ENCODE measurements at regions not wholly inside any gene's neighbourhood (a gene's known extent, or its start where the extent isn't known, plus 50 kb on each side); places are given as distances from the start of the nearest gene placed in this dataset.

DNA sequence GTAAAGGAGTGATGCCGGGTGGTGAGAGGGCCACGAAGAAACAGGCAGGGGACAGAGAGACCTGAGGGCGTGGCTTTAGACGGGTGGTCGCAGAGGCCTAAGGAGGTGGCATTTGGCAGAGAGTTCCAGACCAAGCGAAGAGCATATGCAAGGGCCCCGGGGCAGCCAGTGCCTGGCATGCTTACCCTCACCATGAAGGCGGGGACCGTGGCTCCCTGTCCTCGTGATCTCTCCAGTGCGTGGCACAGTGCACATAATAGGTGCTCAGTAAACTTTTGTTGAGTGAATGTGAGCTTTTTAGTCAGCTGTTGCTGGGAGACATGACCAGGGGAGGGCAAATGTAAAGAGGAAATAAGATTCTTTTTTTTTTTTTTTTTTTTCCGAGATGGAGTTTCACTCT, 245.6 kb upstream of the GSE1 start:
- H3K27me3 ChIP-seq (ENCODE audit: control insufficient read depth, insufficient read depth, low read length): peaks cover 28% of the 10 kb centered on the region
- no peak for TF ChIP-seq CTCF (IDR thresholded peaks at IDR 0.05; ENCODE audit: insufficient read depth, low read length, poor library complexity, severe bottlenecking)
- no peak for DNase-seq (ENCODE audit: low read depth)
- H3K36me3 ChIP-seq (ENCODE audit: control insufficient read depth, insufficient read depth, low read length): no peaks in the 10 kb centered on the region
- H3K4me3 ChIP-seq (ENCODE audit: low read depth, low read length): no peak overlapping the region

DNA sequence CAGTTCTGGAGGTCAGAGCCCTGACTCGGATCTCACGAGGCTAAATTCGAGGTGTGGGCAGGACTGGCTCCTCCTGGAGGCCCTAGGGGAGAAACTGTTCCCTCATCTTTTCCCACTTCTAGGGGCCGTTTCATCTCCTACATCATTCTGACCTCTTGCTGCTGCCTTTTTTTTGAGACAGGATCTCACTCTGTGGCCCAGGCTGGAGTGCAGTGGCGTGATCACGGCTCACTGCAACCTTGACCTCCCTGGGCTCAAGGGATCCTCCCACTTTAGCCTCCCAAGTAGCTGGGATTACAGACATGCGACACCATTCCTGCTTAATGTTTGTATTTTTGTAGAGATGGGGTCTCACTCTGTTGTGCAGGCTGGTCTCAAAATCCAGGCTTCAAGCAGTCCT, 244.1 kb upstream of the GSE1 start:
- Histone ChIP-seq H3K36me3 (ENCODE audit: control insufficient read depth, insufficient read depth, low read length) (no peaks in the 10 kb centered on the region), H3K4me3 (ENCODE audit: low read depth, low read length) (no peak overlapping the region), H3K27me3 (ENCODE audit: control insufficient read depth, insufficient read depth, low read length) (peaks cover 28% of the 10 kb centered on the region)
- TF ChIP-seq CTCF (IDR thresholded peaks at IDR 0.05; ENCODE audit: insufficient read depth, low read length, poor library complexity, severe bottlenecking): no peak
- no peak for DNase-seq (ENCODE audit: low read depth)

GRCh38 chr16:85369741-85370528, 243.2 kb upstream of the GSE1 start:
- Histone ChIP-seq H3K27me3 (ENCODE audit: control insufficient read depth, insufficient read depth, low read length) (peaks cover 23% of the 10 kb centered on the region), H3K36me3 (ENCODE audit: control insufficient read depth, insufficient read depth, low read length) (no peaks in the 10 kb centered on the region), H3K4me3 (ENCODE audit: low read depth, low read length) (no peak overlapping the region)
- peak; percentile 87 for TF ChIP-seq CTCF (IDR thresholded peaks at IDR 0.05; ENCODE audit: insufficient read depth, low read length, poor library complexity, severe bottlenecking)
- no peak for DNase-seq (ENCODE audit: low read depth)

GRCh38 chr16:85370543-85370880, 242.6 kb upstream of the GSE1 start:
- peaks cover 19% of the 10 kb centered on the region for H3K27me3 ChIP-seq (ENCODE audit: control insufficient read depth, insufficient read depth, low read length)
- DNase-seq (ENCODE audit: low read depth): no peak
- no peak overlapping the region for H3K4me3 ChIP-seq (ENCODE audit: low read depth, low read length)
- no peaks in the 10 kb centered on the region for H3K36me3 ChIP-seq (ENCODE audit: control insufficient read depth, insufficient read depth, low read length)
- no peak for TF ChIP-seq CTCF (IDR thresholded peaks at IDR 0.05; ENCODE audit: insufficient read depth, low read length, poor library complexity, severe bottlenecking)

DNA sequence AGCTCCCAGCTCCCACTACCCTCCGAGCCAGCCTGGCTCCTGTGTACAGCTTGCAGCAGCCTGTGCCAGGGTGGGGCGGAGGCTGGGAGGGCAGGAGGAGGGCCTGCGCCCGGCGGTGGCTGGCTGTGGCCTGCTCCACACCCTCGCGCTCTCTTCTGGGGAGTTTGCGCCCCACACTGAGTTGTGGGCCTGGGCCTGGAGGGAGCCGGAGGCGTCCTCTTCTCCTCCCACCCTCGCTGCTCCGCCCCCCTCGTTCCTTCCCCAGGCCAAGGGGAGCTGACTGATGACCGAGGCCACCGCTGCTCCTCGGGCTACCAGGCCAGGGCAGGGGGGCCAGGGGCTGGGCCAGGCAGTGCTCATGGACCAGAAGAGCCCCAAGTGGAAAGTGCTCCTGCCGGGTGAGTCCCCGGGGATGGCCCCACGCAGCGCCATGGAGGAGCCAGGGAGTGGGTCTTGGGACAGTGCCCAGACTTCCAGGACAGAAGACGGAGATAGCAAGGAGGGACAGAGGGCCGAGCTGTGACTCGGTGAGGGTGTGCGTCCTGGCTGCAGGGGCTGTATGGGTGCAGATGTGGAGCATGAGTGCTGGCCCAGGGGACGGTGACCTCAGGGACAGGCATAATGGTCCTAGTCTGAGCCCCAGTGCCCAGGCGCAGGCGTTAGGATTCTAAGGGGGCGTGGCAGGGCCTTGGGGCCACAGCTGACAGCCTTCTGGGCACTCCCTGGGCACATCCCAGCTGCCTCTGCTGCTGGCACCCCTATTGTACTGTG, 242.1 kb upstream of the GSE1 start:
- DNase-seq (ENCODE audit: low read depth): no peak
- no peak overlapping the region for H3K4me3 ChIP-seq (ENCODE audit: low read depth, low read length)
- no peak for TF ChIP-seq CTCF (IDR thresholded peaks at IDR 0.05; ENCODE audit: insufficient read depth, low read length, poor library complexity, severe bottlenecking)
- H3K36me3 ChIP-seq (ENCODE audit: control insufficient read depth, insufficient read depth, low read length): no peaks in the 10 kb centered on the region
- peaks cover 15% of the 10 kb centered on the region for H3K27me3 ChIP-seq (ENCODE audit: control insufficient read depth, insufficient read depth, low read length)

Data from kidney epithelial cell (primary cell).